H9 (cell line): ENCODE measurements at regions not wholly inside any gene's neighbourhood (a gene's known extent, or its start where the extent isn't known, plus 50 kb on each side); places are given as distances from the start of the nearest gene placed in this dataset.

ENCODE experiments used
- DNase-seq: peaks from one replicate; pipeline ENCODE4 v3.0.0-alpha.2; 2017
- H2AFZ ChIP-seq: one replicate; pipeline ENCODE4 v1.6.1; 2013; ENCODE audit warnings: mild to moderate bottlenecking, low read length, control low read depth, moderate library complexity
- H2AK5ac ChIP-seq: 2 replicates; pipeline ENCODE4 v1.6.1; 2013; ENCODE audit warnings: low read length, control low read depth, mixed read lengths; ENCODE audit not compliant: insufficient read length
- H2BK120ac ChIP-seq: one replicate; pipeline ENCODE4 v1.6.1; 2013; ENCODE audit warnings: low read depth, mild to moderate bottlenecking, low read length, control low read depth, inconsistent platforms; ENCODE audit not compliant: poor library complexity, severe bottlenecking
- H2BK12ac ChIP-seq: 2 replicates; pipeline ENCODE4 v1.6.1; 2013; ENCODE audit warnings: low read length, control low read depth, mixed read lengths, low read depth; ENCODE audit not compliant: insufficient read length
- H2BK15ac ChIP-seq: 2 replicates; pipeline ENCODE4 v1.6.1; 2013; ENCODE audit warnings: low read depth, low read length, control low read depth
- H2BK20ac ChIP-seq: one replicate; pipeline ENCODE4 v1.6.1; 2013; ENCODE audit warnings: low read depth, mild to moderate bottlenecking, low read length, control low read depth, inconsistent platforms; ENCODE audit not compliant: poor library complexity, severe bottlenecking
- H2BK5ac ChIP-seq: 2 replicates; pipeline ENCODE4 v1.6.1; 2013; ENCODE audit warnings: low read length, control low read depth, mixed read lengths; ENCODE audit not compliant: insufficient read length
- H3K14ac ChIP-seq: 2 replicates; pipeline ENCODE4 v1.6.1; 2013; ENCODE audit warnings: low read length, control low read depth; ENCODE audit not compliant: insufficient read depth
- H3K18ac ChIP-seq: 2 replicates; pipeline ENCODE4 v1.6.1; 2013; ENCODE audit warnings: low read depth, mild to moderate bottlenecking, mixed read lengths, low read length, control low read depth; ENCODE audit not compliant: insufficient read length
- H3K23ac ChIP-seq: 2 replicates; pipeline ENCODE4 v1.6.1; 2013; ENCODE audit warnings: low read length, control low read depth, mixed read lengths, low read depth; ENCODE audit not compliant: insufficient read length
- H3K23me2 ChIP-seq: 2 replicates; pipeline ENCODE4 v1.6.1; 2013; ENCODE audit warnings: low read depth, mild to moderate bottlenecking, mixed read lengths, low read length, control low read depth; ENCODE audit not compliant: insufficient read length, poor library complexity, severe bottlenecking
- H3K27ac ChIP-seq: 2 replicates; pipeline ENCODE4 v1.5.1; 2013; ENCODE audit warnings: low read length, control low read depth, mixed read lengths, low read depth; ENCODE audit not compliant: insufficient read length
- H3K27me3 ChIP-seq: 2 replicates; pipeline ENCODE4 v1.6.1; 2013; ENCODE audit warnings: low read length, control low read depth, inconsistent platforms; ENCODE audit not compliant: insufficient read depth
- H3K4ac ChIP-seq: 2 replicates; pipeline ENCODE4 v1.6.1; 2013; ENCODE audit warnings: low read depth, mild to moderate bottlenecking, control low read depth, inconsistent platforms, low read length, moderate library complexity
- H3K4me1 ChIP-seq: 2 replicates; pipeline ENCODE4 v1.6.1; 2013; ENCODE audit warnings: low read length, control low read depth, inconsistent platforms; ENCODE audit not compliant: insufficient read depth
- H3K4me2 ChIP-seq: 2 replicates; pipeline ENCODE4 v1.6.1; 2013; ENCODE audit warnings: low read length, control low read depth, mixed read lengths; ENCODE audit not compliant: insufficient read length, insufficient read depth
- H3K56ac ChIP-seq: 2 replicates; pipeline ENCODE4 v1.6.1; 2013; ENCODE audit warnings: low read depth, mild to moderate bottlenecking, mixed read lengths, low read length, control low read depth; ENCODE audit not compliant: insufficient read length
- H3K79me1 ChIP-seq: 2 replicates; pipeline ENCODE4 v1.6.1; 2013; ENCODE audit warnings: low read depth, mild to moderate bottlenecking, moderate library complexity, low read length, control low read depth, inconsistent platforms; ENCODE audit not compliant: insufficient read depth, poor library complexity, severe bottlenecking
- H3K79me2 ChIP-seq: 2 replicates; pipeline ENCODE4 v1.6.1; 2013; ENCODE audit warnings: low read length, control low read depth, inconsistent platforms; ENCODE audit not compliant: insufficient read depth
- H3K9ac ChIP-seq: 2 replicates; pipeline ENCODE4 v1.6.1; 2013; ENCODE audit warnings: low read length, control low read depth, mixed read lengths; ENCODE audit not compliant: insufficient read length; ENCODE audit errors: extremely low read depth
- H3K9me3 ChIP-seq: one replicate; pipeline ENCODE4 v1.6.1; 2013; ENCODE audit warnings: low read depth, low read length, inconsistent platforms; ENCODE audit not compliant: control insufficient read depth
- H3T11ph ChIP-seq: one replicate; pipeline ENCODE4 v1.6.1; 2013; ENCODE audit warnings: mild to moderate bottlenecking, low read length, control low read depth, inconsistent platforms
- H4K20me1 ChIP-seq: one replicate; pipeline ENCODE4 v1.6.1; 2013; ENCODE audit not compliant: control insufficient read depth, insufficient read length, insufficient read depth
- H4K5ac ChIP-seq: 2 replicates; pipeline ENCODE4 v1.6.1; 2013; ENCODE audit warnings: low read depth, mild to moderate bottlenecking, mixed read lengths, low read length, control low read depth; ENCODE audit not compliant: insufficient read length
- H4K8ac ChIP-seq: replicated peaks from 2 replicates; pipeline ENCODE4 v1.6.1; 2013; ENCODE audit warnings: low read length, control low read depth, mixed read lengths, low read depth; ENCODE audit not compliant: insufficient read length
- H4K91ac ChIP-seq: 2 replicates; pipeline ENCODE4 v1.6.1; 2013; ENCODE audit warnings: low read depth, mild to moderate bottlenecking, moderate library complexity, mixed read lengths, low read length, control low read depth; ENCODE audit not compliant: insufficient read length
- H3K27ac Mint-ChIP-seq, 3 experiments: 2 replicates in 2 of 3; 3 replicates in 1 of 3; pipeline ENCODE4 v1.8.0; 2020 to 2021; ENCODE audit warnings: mixed read lengths in 3 of 3, mild to moderate bottlenecking in 1 of 3, moderate library complexity in 1 of 3
- H3K27me3 Mint-ChIP-seq: 2 replicates; pipeline ENCODE4 v1.8.0; 2021; ENCODE audit warnings: low read depth, mild to moderate bottlenecking, moderate library complexity, mixed read lengths
- H3K36me3 Mint-ChIP-seq, 3 experiments: 2 replicates in 2 of 3; 3 replicates in 1 of 3; pipeline ENCODE4 v1.8.0; 2020 to 2021; ENCODE audit warnings: low read depth in 3 of 3, mixed read lengths in 3 of 3; ENCODE audit not compliant: insufficient read depth in 1 of 3
- H3K4me1 Mint-ChIP-seq, 2 experiments: 2 replicates each; pipeline ENCODE4 v1.8.0; 2020; ENCODE audit warnings: mixed read lengths in 2 of 2
- H3K4me3 Mint-ChIP-seq, 2 experiments: 2 replicates in 1 of 2; 3 replicates in 1 of 2; pipeline ENCODE4 v1.8.0; 2020 to 2021; ENCODE audit warnings: mild to moderate bottlenecking in 2 of 2, mixed read lengths in 2 of 2, moderate library complexity in 1 of 2
- H3K9me3 Mint-ChIP-seq, 2 experiments: 2 replicates in 1 of 2; 3 replicates in 1 of 2; pipeline ENCODE4 v1.8.0; 2020; ENCODE audit warnings: mild to moderate bottlenecking in 2 of 2, mixed read lengths in 2 of 2, moderate library complexity in 1 of 2
- TF ChIP-seq, protein P1 (sequence below): fragments of 200-600 bp; sonication (generic); conservative IDR thresholded peaks from 3 replicates; pipeline ENCODE4 v1.8.0; 2021; ENCODE audit warnings: antibody characterized with exemption, mild to moderate bottlenecking

DNA sequence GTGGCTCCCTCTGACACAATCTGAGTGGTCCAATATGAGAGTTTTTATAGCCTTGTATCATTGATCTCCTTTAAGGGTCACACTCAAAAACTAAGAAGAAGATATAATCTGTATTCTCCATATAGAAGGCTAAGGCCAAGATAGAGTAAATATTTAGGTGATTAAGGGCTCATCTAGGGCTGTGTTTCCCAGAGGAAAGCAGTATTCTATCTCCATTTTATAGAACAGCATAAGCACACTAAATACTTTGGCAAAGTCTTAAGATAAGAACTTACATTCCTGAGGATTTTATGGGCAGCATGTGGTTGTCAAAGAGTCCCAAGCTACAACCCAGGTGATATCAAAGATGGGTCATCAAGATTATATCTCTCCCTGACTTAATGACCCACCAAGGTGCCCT lies 377.6 kb downstream of the KIF16B start:
- H3K23ac ChIP-seq = no peak overlapping the region
- Mint-ChIP-seq H3K27me3 (no peaks in the 10 kb centered on the region), H3K4me1 (peaks cover 13 to 15% of the 10 kb centered on the region in 2 experiments), H3K9me3 (peaks cover 0 to 4% of the 10 kb centered on the region in 2 experiments; a peak in 2 of 5 replicates), H3K4me3 (no peak overlapping the region), H3K36me3 (no peaks in the 10 kb centered on the region; a peak in 1 of 7 replicates), H3K27ac (no peak overlapping the region)
- no peaks in the 10 kb centered on the region for H4K20me1 ChIP-seq
- DNase-seq = no peak
- no peak overlapping the region for H3T11ph ChIP-seq
- H2BK12ac ChIP-seq = no peak overlapping the region
- H3K4me1 ChIP-seq = no peaks in the 10 kb centered on the region
- no peak overlapping the region for H3K4ac ChIP-seq
- no peak overlapping the region for H4K5ac ChIP-seq
- H3K23me2 ChIP-seq = no peaks in the 10 kb centered on the region
- H3K9me3 ChIP-seq = no peaks in the 10 kb centered on the region
- H3K14ac ChIP-seq = no peak overlapping the region
- H2BK5ac ChIP-seq = no peak overlapping the region
- no peak overlapping the region for H2AFZ ChIP-seq
- no peak overlapping the region for H3K9ac ChIP-seq
- H2BK120ac ChIP-seq = no peak overlapping the region
- no peak overlapping the region for H2BK20ac ChIP-seq
- no peak overlapping the region for H3K56ac ChIP-seq
- H4K8ac ChIP-seq = no peak overlapping the region
- H3K18ac ChIP-seq = no peak overlapping the region
- no peak overlapping the region for H2BK15ac ChIP-seq
- H3K79me1 ChIP-seq = no peaks in the 10 kb centered on the region
- H3K4me2 ChIP-seq = no peak overlapping the region
- H4K91ac ChIP-seq = no peak overlapping the region
- H3K27ac ChIP-seq = no peak overlapping the region
- TF ChIP-seq, protein P1, sequence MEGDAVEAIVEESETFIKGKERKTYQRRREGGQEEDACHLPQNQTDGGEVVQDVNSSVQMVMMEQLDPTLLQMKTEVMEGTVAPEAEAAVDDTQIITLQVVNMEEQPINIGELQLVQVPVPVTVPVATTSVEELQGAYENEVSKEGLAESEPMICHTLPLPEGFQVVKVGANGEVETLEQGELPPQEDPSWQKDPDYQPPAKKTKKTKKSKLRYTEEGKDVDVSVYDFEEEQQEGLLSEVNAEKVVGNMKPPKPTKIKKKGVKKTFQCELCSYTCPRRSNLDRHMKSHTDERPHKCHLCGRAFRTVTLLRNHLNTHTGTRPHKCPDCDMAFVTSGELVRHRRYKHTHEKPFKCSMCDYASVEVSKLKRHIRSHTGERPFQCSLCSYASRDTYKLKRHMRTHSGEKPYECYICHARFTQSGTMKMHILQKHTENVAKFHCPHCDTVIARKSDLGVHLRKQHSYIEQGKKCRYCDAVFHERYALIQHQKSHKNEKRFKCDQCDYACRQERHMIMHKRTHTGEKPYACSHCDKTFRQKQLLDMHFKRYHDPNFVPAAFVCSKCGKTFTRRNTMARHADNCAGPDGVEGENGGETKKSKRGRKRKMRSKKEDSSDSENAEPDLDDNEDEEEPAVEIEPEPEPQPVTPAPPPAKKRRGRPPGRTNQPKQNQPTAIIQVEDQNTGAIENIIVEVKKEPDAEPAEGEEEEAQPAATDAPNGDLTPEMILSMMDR = no peak
- H2AK5ac ChIP-seq = no peak overlapping the region
- no peaks in the 10 kb centered on the region for H3K79me2 ChIP-seq
- H3K27me3 ChIP-seq = no peaks in the 10 kb centered on the region
